Skin epidermis (tissue), 12 donors: ENCODE measurements at regions not wholly inside any gene's neighbourhood (a gene's known extent, or its start where the extent isn't known, plus 50 kb on each side); places are given as distances from the start of the nearest gene placed in this dataset.

ENCODE experiments used
- H3K27ac ChIP-seq, 21 experiments: fragments of 200-600 bp; sonication (generic) in 11 of 21; one replicate each; pipeline ENCODE4 v1.5.0; 2020; ENCODE audit warnings: mild to moderate bottlenecking in 3 of 21, inconsistent platforms in 2 of 21, moderate library complexity in 2 of 21
- H3K4me3 ChIP-seq, 7 experiments: fragments of 200-600 bp; sonication (generic) in 2 of 7; one replicate each; pipeline ENCODE4 v1.5.0; 2020; ENCODE audit warnings: inconsistent platforms in 2 of 7, mild to moderate bottlenecking in 2 of 7, moderate library complexity in 1 of 7

DNA sequence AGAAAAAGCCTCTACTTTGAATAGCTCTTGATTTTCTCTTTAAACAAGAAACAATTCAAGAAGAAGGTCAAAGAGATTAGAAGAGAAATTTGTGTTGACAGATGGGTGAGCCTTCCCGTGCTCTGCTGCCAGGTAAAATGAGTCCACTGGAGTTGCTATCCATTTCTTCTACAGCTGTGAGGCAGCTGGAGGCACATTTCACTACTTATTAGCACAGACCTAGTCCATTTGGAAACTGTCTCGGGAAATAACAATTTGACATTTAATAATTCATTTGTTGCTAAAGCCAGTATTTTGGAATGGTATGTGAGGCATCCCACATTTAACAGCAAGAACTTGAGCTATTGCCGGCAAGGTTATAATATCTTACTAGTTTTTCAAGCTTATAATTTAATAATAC lies 396.8 kb upstream of the GRIA3 start:
- no peak overlapping the region for H3K4me3 ChIP-seq
- no peak overlapping the region for H3K27ac ChIP-seq

DNA sequence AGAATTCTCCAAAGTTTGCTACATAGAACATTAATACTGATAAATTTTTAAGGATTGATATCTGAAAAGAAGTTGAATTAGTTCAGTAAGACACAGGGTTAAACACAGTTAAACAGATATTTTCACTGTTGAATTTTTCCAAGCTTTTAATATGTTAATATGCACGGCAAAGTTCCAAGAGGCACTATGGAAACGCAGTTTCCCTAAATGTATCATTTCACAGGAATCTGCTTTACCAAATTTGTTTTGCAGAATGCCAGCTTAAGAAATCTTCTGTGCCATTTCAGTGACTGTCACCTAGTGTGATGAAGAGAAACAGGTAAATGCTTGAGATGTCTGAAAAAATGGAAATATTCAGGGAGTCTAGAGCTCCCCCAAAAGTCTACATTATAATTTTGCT lies 395.9 kb upstream of the GRIA3 start:
- Histone ChIP-seq H3K27ac (no peak overlapping the region), H3K4me3 (no peak overlapping the region)

DNA sequence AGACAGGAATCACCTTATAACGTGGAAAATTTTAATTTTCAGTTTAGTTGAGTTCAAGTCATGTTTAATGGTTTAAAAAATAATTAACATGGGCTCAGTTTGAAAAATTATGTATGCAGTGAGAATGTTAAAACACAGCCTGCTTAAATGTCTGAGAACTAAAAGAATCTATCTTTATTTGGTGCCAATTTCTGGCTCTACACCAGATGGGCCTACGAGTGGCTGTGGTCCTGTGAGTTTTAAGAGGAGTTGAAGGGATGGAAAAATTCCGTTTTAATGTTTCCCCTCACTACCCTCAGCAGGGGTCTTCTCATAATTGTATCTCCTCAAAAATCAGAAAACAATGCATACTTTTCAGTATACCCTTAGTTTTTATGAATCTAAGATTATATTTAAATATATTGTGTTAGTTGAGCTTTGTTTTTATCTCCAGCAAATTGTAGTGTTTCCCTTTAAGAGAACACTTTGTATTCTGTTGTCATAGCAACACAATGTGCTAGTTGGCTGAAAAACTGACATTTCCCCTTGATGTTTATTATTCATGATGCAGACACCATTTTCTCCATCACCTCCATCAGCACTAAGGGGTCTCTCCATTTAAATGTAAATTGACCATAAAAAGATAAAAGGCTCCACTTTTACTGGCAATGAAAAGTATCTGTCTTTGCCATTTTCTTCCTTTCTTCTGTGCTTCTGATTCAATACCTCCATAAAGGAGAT lies 393.5 kb upstream of the GRIA3 start:
- no peak overlapping the region for H3K27ac ChIP-seq
- H3K4me3 ChIP-seq: no peak overlapping the region

DNA sequence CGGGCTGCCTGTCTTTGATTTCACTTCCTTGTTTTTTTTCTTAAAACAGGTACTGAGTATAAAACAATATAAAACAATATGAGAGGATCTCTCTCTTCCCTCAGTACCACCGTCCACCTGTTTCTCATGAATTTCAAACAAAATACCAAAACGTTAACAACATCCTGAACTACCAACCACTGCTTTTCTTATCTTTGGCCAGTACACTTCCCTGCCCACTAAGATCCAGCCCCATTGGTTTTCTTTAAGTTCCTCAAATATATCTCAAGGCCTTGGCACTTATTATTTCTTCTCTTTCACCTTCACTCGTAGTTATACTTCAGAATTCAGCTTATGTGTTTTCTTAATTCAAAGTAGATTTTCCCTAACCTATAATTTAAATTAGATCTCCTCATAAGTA lies 370.2 kb upstream of the GRIA3 start:
- Histone ChIP-seq H3K4me3 (no peak overlapping the region), H3K27ac (no peak overlapping the region)

GRCh38 chrX:122816288-122816687 lies 367.8 kb upstream of the GRIA3 start:
- no peak overlapping the region for H3K27ac ChIP-seq
- no peak overlapping the region for H3K4me3 ChIP-seq

DNA sequence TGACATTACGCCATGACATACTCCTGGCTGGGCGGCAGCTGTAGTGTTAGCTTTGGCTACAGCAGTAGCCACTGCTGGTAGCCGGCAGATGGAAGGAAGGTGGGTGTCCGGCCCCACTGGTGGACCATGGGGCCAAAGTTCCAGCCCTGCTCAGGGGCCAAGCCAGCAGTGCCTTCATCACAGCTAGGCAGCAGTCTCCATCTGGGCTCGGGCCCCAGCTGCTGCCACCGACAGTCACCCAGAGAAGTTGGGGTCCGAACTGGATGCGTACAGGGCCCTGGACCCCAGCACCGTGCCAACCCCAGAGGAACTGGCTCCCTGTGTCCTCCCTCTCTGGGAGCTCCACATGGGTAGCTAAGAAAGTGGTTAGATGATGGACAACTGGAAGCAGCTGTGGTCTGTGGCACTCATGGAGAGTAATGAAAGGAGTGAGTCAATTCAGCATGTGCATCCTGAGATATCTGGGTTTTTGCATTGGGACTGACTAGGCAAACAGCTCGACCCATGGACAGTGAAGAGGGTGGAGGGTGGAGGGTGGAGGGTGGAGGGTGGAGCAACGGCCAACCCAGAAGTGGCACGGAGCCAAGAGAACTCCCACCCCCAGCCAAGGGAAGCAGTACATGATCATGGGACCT lies 366.6 kb upstream of the GRIA3 start:
- Histone ChIP-seq H3K27ac (no peak overlapping the region), H3K4me3 (no peak overlapping the region)

- Histone ChIP-seq H3K27ac (no peak overlapping the region), H3K4me3 (no peak overlapping the region)
These were observed 366.0 kb upstream of the GRIA3 start for GRCh38 chrX:122818068-122818467.

DNA sequence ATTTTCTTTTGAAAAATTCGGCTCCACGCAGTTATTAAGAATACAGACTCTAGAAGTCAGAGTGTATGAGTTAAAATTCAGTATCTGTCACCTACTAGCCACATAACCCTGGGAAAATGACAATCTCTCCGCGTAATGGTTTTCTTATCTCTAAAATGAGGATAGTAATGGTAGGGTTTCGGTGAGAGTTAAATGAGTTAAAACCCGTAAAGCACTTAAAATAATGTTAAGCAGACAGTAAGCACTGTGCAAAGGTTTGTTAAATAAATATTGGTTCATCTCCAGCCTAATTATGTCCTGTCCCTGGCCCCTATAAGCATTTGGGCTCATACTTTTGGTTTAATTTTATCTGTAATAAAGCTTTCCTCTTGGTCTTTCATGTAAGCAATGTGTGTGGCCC lies 350.8 kb upstream of the GRIA3 start:
- H3K27ac ChIP-seq: no peak overlapping the region
- H3K4me3 ChIP-seq: no peak overlapping the region

GRCh38 chrX:122835886-122836285 lies 348.2 kb upstream of the GRIA3 start:
- Histone ChIP-seq H3K27ac (no peak overlapping the region), H3K4me3 (no peak overlapping the region)

- Histone ChIP-seq H3K27ac (no peak overlapping the region), H3K4me3 (no peak overlapping the region)
These were observed 333.8 kb upstream of the GRIA3 start for GRCh38 chrX:122850326-122850725.

- H3K27ac ChIP-seq: no peak overlapping the region
- no peak overlapping the region for H3K4me3 ChIP-seq
These were observed 327.9 kb upstream of the GRIA3 start for GRCh38 chrX:122856205-122856604.

GRCh38 chrX:122857734-122858133 lies 326.3 kb upstream of the GRIA3 start:
- Histone ChIP-seq H3K27ac (no peak overlapping the region), H3K4me3 (no peak overlapping the region)

GRCh38 chrX:122863067-122863466 lies 321.0 kb upstream of the GRIA3 start:
- Histone ChIP-seq H3K27ac (no peak overlapping the region), H3K4me3 (no peak overlapping the region)

- no peak overlapping the region for H3K27ac ChIP-seq
- H3K4me3 ChIP-seq: no peak overlapping the region
These were observed 317.5 kb upstream of the GRIA3 start for GRCh38 chrX:122866532-122866931.

DNA sequence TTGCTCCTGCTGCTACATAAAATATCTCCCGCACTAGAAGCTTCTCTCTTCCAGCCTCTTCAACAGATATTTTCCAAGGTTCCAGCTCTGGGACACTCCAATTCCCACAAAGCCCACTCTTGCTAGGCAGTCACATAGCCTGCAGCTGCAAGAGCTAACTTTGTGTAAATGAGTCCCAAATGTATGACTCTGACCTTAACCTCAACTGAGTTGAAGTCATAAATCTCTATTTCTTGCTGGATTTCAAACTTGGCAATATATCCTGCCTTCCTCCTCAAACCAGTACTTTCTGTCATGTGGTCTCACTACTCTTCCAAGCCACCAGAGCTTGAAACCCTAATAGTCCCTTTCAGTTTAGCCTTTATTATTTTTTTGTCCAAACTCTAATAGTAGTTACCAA lies 315.4 kb upstream of the GRIA3 start:
- H3K4me3 ChIP-seq: no peak overlapping the region
- H3K27ac ChIP-seq: no peak overlapping the region

- Histone ChIP-seq H3K27ac (no peak overlapping the region), H3K4me3 (no peak overlapping the region)
These were observed 314.9 kb upstream of the GRIA3 start for GRCh38 chrX:122869171-122869570.

DNA sequence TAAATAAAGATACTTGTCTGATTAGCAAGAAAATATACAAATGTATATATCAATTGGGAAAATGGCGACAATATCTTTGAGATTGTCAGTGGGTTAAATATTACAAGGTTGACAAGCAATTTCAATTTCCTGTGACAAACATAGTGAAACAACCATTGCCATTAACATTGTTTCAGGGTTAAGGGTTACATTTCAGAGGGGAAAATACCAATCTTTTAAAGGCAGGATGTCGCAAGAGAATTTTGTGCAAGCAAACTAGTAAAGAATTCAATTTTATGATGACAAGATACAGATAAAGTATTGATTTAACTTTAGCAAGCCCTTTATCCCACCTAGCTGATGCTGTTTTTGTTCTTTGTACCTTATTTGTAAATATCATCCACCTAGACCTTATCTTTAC lies 305.8 kb upstream of the GRIA3 start:
- no peak overlapping the region for H3K27ac ChIP-seq

DNA sequence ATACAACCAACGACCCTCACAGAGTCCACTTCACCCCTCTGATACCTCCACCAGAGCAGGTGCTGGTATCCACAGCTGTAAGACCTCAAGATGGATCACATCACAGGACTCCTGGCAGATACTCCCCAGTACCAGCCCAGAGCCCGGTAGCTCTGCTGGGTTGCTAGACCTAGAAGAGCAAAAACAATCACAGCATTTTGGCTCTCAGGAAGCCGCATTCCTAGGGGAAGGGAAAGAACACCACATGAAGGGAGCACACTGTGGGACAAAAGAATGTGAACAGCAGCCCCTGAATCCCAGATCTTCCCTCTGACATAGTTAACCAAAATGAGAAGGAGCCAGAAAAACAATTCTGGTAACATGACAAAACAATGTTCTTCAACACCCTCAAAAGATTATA lies 303.1 kb upstream of the GRIA3 start:
- H3K4me3 ChIP-seq: no peak overlapping the region
- H3K27ac ChIP-seq: no peak overlapping the region

More for the DNA sequence above, 305.8 kb upstream of the GRIA3 start:
- H3K4me3 ChIP-seq: no peak overlapping the region

- no peak overlapping the region for H3K4me3 ChIP-seq
- H3K27ac ChIP-seq: no peak overlapping the region
These were observed 293.3 kb upstream of the GRIA3 start for GRCh38 chrX:122890729-122891128.

GRCh38 chrX:122906726-122907125 lies 277.4 kb upstream of the GRIA3 start:
- Histone ChIP-seq H3K27ac (no peak overlapping the region), H3K4me3 (no peak overlapping the region)

GRCh38 chrX:122907375-122907774 lies 276.7 kb upstream of the GRIA3 start:
- Histone ChIP-seq H3K4me3 (no peak overlapping the region), H3K27ac (no peak overlapping the region)

DNA sequence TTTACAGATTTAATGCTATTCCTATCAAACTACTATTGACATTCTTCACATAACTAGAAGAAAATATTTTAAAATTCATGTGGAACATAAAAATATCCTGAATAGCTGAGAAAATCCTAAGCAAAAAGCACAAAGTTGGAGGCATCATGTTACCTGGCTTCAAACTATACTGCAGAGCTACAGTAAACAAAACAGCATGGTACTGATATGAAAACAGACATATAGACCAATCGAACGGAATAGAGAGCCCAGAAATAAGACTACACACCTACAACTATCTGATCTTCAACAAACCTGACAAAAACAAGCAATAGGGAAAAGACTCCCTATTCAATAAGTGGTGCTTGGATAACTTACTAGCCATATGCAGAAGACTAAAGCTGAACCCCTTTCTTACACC lies 273.4 kb upstream of the GRIA3 start:
- H3K27ac ChIP-seq: no peak overlapping the region
- H3K4me3 ChIP-seq: no peak overlapping the region
